ENCODE measurements at regions not wholly inside any gene's neighbourhood (a gene's known extent, or its start where the extent isn't known, plus 50 kb on each side); places are given as distances from the start of the nearest gene placed in this dataset.

- no peak for DNase-seq (ENCODE audit: low spot score)
- Histone ChIP-seq H3K9me3 (ENCODE audit: low read depth, low read length, poor library complexity, severe bottlenecking) (no peaks in the 10 kb centered on the region), H3K4me3 (ENCODE audit: low read depth, low read length, poor library complexity, severe bottlenecking) (no peak overlapping the region), H3K4me1 (ENCODE audit: insufficient read depth, low read length, poor library complexity, severe bottlenecking) (no peaks in the 10 kb centered on the region), H3K27me3 (replicated peaks; ENCODE audit: insufficient read depth, low read depth, low read length, poor library complexity) (no peaks in the 10 kb centered on the region), H3K27ac (ENCODE audit: low read depth, low read length, poor library complexity, severe bottlenecking) (no peak overlapping the region), H3K36me3 (ENCODE audit: insufficient read depth, low read length, poor library complexity, severe bottlenecking) (no peaks in the 10 kb centered on the region)
- BruUV-seq (replicated peaks): no TSS peak
- ChIA-PET POLR2A (ENCODE audit: low non-redundant PET) (no interaction called here), CTCF (no interaction called here)
- TF ChIP-seq EZH2 (IDR thresholded peaks at IDR 0.05; ENCODE audit: borderline replicate concordance, low read depth, low read length, poor library complexity, severe bottlenecking) (no peak), CTCF (conservative IDR thresholded peaks at IDR 0.05; ENCODE audit: low read depth, low read length) (no peak)
- intact Hi-C loops (cut with micrococcal nuclease; ENCODE audit: unreplicated experiment): no loop called here
Observed at GRCh38 chr19:30287259-30287658, 84.9 kb upstream of the ZNF536 start.

- Histone ChIP-seq H3K36me3 (ENCODE audit: insufficient read depth, low read length, poor library complexity, severe bottlenecking) (no peaks in the 10 kb centered on the region), H3K27me3 (replicated peaks; ENCODE audit: insufficient read depth, low read depth, low read length, poor library complexity) (no peaks in the 10 kb centered on the region), H3K4me1 (ENCODE audit: insufficient read depth, low read length, poor library complexity, severe bottlenecking) (no peaks in the 10 kb centered on the region), H3K4me3 (ENCODE audit: low read depth, low read length, poor library complexity, severe bottlenecking) (no peak overlapping the region), H3K9me3 (ENCODE audit: low read depth, low read length, poor library complexity, severe bottlenecking) (no peaks in the 10 kb centered on the region), H3K27ac (ENCODE audit: low read depth, low read length, poor library complexity, severe bottlenecking) (no peak overlapping the region)
- TF ChIP-seq CTCF (conservative IDR thresholded peaks at IDR 0.05; ENCODE audit: low read depth, low read length) (no peak), EZH2 (IDR thresholded peaks at IDR 0.05; ENCODE audit: borderline replicate concordance, low read depth, low read length, poor library complexity, severe bottlenecking) (no peak)
- DNase-seq (ENCODE audit: low spot score): no peak
- CTCF ChIA-PET: no interaction called here
- intact Hi-C loops (cut with micrococcal nuclease; ENCODE audit: unreplicated experiment): no loop called here
- BruUV-seq (replicated peaks): no TSS peak
- POLR2A ChIA-PET (ENCODE audit: low non-redundant PET): no interaction called here
Observed at GRCh38 chr19:30287973-30288372, 84.2 kb upstream of the ZNF536 start.

GRCh38 chr19:30288911-30289310 lies 83.3 kb upstream of the ZNF536 start:
- no TSS peak for BruUV-seq (replicated peaks)
- TF ChIP-seq CTCF (conservative IDR thresholded peaks at IDR 0.05; ENCODE audit: low read depth, low read length) (no peak), EZH2 (IDR thresholded peaks at IDR 0.05; ENCODE audit: borderline replicate concordance, low read depth, low read length, poor library complexity, severe bottlenecking) (no peak)
- H3K36me3 ChIP-seq (ENCODE audit: insufficient read depth, low read length, poor library complexity, severe bottlenecking): no peaks in the 10 kb centered on the region
- ChIA-PET POLR2A (ENCODE audit: low non-redundant PET) (no interaction called here), CTCF (no interaction called here)
- no peak overlapping the region for H3K4me3 ChIP-seq (ENCODE audit: low read depth, low read length, poor library complexity, severe bottlenecking)
- H3K27ac ChIP-seq (ENCODE audit: low read depth, low read length, poor library complexity, severe bottlenecking): no peak overlapping the region
- H3K9me3 ChIP-seq (ENCODE audit: low read depth, low read length, poor library complexity, severe bottlenecking): no peaks in the 10 kb centered on the region
- H3K27me3 ChIP-seq (replicated peaks; ENCODE audit: insufficient read depth, low read depth, low read length, poor library complexity): no peaks in the 10 kb centered on the region
- intact Hi-C loops (cut with micrococcal nuclease; ENCODE audit: unreplicated experiment): no loop called here
- H3K4me1 ChIP-seq (ENCODE audit: insufficient read depth, low read length, poor library complexity, severe bottlenecking): no peaks in the 10 kb centered on the region
- DNase-seq (ENCODE audit: low spot score): no peak
